Loucy (cell line): ENCODE measurements at regions not wholly inside any gene's neighbourhood (a gene's known extent, or its start where the extent isn't known, plus 50 kb on each side); places are given as distances from the start of the nearest gene placed in this dataset.

Source experiments
- EZH2phosphoT487 ChIP-seq: fragments of 200-600 bp; IDR thresholded peaks from 2 replicates; pipeline ENCODE4 v1.6.1; 2018; ENCODE audit warnings: antibody characterized with exemption, mild to moderate bottlenecking, moderate library complexity, borderline replicate concordance
- TF ChIP-seq, protein P1 (sequence below): fragments of 200-600 bp; sonication (generic); conservative IDR thresholded peaks from 2 replicates; pipeline ENCODE4 v1.5.1; 2014; ENCODE audit warnings: mild to moderate bottlenecking, antibody characterized with exemption, low read length

DNA sequence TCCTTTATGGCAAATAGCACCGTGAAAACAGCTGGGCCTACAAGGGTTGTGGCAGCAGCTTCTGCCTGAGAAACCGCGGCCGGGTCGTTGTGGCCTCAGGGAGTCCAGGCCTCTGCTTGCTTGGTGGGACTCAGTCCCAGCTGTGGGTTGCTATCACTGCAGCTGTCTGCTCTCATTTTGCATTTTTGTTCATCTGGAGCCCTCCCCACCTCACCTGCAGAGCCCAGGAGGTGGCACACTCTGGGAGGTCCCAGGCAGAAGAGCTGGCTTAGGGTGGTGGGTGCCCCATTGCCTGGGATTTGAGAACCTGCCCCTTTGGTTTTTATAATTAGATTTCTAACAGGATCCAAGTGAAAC, 138.4 kb downstream of the GADD45G start:
- TF ChIP-seq, protein P1, sequence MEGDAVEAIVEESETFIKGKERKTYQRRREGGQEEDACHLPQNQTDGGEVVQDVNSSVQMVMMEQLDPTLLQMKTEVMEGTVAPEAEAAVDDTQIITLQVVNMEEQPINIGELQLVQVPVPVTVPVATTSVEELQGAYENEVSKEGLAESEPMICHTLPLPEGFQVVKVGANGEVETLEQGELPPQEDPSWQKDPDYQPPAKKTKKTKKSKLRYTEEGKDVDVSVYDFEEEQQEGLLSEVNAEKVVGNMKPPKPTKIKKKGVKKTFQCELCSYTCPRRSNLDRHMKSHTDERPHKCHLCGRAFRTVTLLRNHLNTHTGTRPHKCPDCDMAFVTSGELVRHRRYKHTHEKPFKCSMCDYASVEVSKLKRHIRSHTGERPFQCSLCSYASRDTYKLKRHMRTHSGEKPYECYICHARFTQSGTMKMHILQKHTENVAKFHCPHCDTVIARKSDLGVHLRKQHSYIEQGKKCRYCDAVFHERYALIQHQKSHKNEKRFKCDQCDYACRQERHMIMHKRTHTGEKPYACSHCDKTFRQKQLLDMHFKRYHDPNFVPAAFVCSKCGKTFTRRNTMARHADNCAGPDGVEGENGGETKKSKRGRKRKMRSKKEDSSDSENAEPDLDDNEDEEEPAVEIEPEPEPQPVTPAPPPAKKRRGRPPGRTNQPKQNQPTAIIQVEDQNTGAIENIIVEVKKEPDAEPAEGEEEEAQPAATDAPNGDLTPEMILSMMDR = no peak
- TF ChIP-seq EZH2phosphoT487 = no peak
